ENCODE measurements at regions not wholly inside any gene's neighbourhood (a gene's known extent, or its start where the extent isn't known, plus 50 kb on each side); places are given as distances from the start of the nearest gene placed in this dataset.

DNA sequence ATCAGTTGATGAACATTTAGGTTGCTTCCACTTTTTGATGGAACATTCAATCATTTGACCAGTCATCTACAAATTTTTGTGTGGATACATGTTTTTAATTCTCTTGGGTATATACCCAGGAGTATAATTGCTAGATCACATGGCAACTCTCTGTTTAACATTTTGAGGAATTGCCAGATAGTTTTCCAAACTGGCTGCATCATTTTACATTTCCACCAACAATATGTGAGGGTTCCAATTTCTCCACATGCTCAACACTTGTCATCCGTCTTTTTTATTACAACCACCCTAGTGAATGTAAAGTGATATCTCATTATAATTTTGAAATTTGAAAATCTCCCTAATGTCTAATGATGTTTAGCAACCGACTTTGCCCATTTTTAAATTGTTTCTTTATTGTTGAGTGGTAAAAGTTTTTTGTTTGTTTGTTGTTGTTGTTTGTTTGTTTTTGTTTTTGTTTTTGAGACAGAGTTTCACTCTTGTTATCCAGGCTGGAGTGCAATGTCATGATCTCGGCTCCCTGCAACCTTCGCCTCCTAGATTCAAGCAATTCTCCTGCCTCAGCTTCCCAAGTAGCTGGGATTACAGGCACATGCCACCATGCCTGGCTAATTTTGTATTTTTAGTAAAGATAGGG is 53.7 kb upstream of the PDYN start:
- H3K4me3 Mint-ChIP-seq = no peak overlapping the region
- H3K27me3 Mint-ChIP-seq (ENCODE audit: low read depth) = peaks cover 1% of the 10 kb centered on the region; the same call in 1 of the 2 replicates
- H3K27ac Mint-ChIP-seq = no peak overlapping the region
- DNase-seq (ENCODE audit: low spot score) (no peak), ATAC-seq (no peak)
- H3K9me3 Mint-ChIP-seq = peaks cover 3% of the 10 kb centered on the region; the same call in 1 of the 2 replicates
- CTCF ChIA-PET = no interaction called here
- POLR2A ChIA-PET = no interaction called here
- H3K4me1 Mint-ChIP-seq = no peaks in the 10 kb centered on the region
- TF ChIP-seq FOXJ3 (CRISPR knock-in tag; IDR thresholded peaks at IDR 0.05; ENCODE audit: borderline replicate concordance) (no peak), NR3C1 (CRISPR knock-in tag; conservative IDR thresholded peaks at IDR 0.05; ENCODE audit: low read depth) (no peak), ZNF121 (CRISPR knock-in tag; IDR thresholded peaks at IDR 0.05) (no peak), TCF7 (CRISPR knock-in tag; IDR thresholded peaks at IDR 0.05; ENCODE audit: low read depth) (no peak), IRF1 (CRISPR knock-in tag; IDR thresholded peaks at IDR 0.05) (no peak), MYBL2 (CRISPR knock-in tag; IDR thresholded peaks at IDR 0.05) (no peak)
- TF ChIP-seq, protein P1, sequence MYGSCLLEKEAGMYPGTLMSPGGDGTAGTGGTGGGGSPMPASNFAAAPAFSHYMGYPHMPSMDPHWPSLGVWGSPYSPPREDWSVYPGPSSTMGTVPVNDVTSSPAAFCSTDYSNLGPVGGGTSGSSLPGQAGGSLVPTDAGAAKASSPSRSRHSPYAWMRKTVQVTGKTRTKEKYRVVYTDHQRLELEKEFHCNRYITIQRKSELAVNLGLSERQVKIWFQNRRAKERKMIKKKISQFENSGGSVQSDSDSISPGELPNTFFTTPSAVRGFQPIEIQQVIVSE (CRISPR knock-in tag; IDR thresholded peaks at IDR 0.05; ENCODE audit: borderline replicate concordance) = no peak
- TF ChIP-seq, protein P2, sequence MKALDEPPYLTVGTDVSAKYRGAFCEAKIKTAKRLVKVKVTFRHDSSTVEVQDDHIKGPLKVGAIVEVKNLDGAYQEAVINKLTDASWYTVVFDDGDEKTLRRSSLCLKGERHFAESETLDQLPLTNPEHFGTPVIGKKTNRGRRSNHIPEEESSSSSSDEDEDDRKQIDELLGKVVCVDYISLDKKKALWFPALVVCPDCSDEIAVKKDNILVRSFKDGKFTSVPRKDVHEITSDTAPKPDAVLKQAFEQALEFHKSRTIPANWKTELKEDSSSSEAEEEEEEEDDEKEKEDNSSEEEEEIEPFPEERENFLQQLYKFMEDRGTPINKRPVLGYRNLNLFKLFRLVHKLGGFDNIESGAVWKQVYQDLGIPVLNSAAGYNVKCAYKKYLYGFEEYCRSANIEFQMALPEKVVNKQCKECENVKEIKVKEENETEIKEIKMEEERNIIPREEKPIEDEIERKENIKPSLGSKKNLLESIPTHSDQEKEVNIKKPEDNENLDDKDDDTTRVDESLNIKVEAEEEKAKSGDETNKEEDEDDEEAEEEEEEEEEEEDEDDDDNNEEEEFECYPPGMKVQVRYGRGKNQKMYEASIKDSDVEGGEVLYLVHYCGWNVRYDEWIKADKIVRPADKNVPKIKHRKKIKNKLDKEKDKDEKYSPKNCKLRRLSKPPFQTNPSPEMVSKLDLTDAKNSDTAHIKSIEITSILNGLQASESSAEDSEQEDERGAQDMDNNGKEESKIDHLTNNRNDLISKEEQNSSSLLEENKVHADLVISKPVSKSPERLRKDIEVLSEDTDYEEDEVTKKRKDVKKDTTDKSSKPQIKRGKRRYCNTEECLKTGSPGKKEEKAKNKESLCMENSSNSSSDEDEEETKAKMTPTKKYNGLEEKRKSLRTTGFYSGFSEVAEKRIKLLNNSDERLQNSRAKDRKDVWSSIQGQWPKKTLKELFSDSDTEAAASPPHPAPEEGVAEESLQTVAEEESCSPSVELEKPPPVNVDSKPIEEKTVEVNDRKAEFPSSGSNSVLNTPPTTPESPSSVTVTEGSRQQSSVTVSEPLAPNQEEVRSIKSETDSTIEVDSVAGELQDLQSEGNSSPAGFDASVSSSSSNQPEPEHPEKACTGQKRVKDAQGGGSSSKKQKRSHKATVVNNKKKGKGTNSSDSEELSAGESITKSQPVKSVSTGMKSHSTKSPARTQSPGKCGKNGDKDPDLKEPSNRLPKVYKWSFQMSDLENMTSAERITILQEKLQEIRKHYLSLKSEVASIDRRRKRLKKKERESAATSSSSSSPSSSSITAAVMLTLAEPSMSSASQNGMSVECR (CRISPR knock-in tag; IDR thresholded peaks at IDR 0.05; ENCODE audit: borderline replicate concordance) = no peak
- TF ChIP-seq, protein P3, sequence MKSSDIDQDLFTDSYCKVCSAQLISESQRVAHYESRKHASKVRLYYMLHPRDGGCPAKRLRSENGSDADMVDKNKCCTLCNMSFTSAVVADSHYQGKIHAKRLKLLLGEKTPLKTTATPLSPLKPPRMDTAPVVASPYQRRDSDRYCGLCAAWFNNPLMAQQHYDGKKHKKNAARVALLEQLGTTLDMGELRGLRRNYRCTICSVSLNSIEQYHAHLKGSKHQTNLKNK (CRISPR knock-in tag; IDR thresholded peaks at IDR 0.05) = no peak
- TF ChIP-seq, protein P4, sequence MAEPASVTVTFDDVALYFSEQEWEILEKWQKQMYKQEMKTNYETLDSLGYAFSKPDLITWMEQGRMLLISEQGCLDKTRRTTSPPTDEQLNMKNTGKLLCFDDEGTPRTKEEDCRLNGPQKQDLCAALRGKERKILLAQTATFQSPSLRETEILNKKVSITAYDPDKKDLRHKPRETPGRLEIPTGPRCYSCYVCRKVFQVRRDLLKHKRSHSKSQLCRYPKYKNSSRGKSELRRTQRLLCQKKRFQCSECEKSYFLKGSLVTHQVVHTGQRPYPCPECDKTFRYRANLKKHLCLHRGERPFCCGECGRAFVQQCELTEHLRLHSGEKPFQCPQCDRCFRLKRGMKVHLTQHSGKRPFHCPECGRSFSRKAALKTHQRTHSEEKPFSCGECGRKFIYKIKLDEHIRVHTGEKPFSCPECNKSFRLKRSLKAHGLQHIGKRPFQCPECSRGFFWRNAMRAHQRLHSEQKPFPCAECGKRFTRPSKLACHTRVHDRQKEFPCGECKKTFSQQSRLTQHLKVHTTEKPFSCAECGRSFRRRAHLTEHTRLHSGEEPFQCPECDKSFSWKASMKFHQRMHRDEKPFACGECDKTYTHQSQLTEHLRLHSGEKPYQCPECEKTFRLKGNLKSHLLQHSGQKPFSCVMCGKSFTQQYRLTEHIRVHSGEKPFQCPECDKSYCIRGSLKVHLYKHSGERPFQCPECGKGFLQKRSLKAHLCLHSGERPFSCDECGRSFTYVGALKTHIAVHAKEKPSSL (CRISPR knock-in tag; conservative IDR thresholded peaks at IDR 0.05) = no peak
- no peaks in the 10 kb centered on the region for H3K36me3 Mint-ChIP-seq

GRCh38 chr20:2045101-2045500 is 51.2 kb upstream of the PDYN start:
- no peak overlapping the region for H3K27ac Mint-ChIP-seq
- no peaks in the 10 kb centered on the region for H3K27me3 Mint-ChIP-seq (ENCODE audit: low read depth)
- H3K4me1 Mint-ChIP-seq = no peaks in the 10 kb centered on the region
- DNase-seq (ENCODE audit: low spot score) (no peak), ATAC-seq (no peak)
- H3K4me3 Mint-ChIP-seq = no peak overlapping the region
- CTCF ChIA-PET = interaction anchor here (1.2 to 1.4 kb wide), 2 partner anchors 38 to 127 kb away, joined by 4 to 5 read pairs; no protein-coding TSS in a partner anchor
- no peaks in the 10 kb centered on the region for H3K9me3 Mint-ChIP-seq
- H3K36me3 Mint-ChIP-seq = no peaks in the 10 kb centered on the region
- POLR2A ChIA-PET = no interaction called here
- TF ChIP-seq ZNF671 (CRISPR knock-in tag; IDR thresholded peaks at IDR 0.05) (no peak), JAZF1 (CRISPR knock-in tag; IDR thresholded peaks at IDR 0.05) (no peak), AFF4 (CRISPR knock-in tag; IDR thresholded peaks at IDR 0.05; ENCODE audit: borderline replicate concordance) (no peak), MYBL2 (CRISPR knock-in tag; IDR thresholded peaks at IDR 0.05) (no peak), CREM (CRISPR knock-in tag; IDR thresholded peaks at IDR 0.05) (no peak), ETV6 (CRISPR knock-in tag; IDR thresholded peaks at IDR 0.05) (no peak), FOXK1 (CRISPR knock-in tag; IDR thresholded peaks at IDR 0.05) (no peak), CBFB (CRISPR knock-in tag; IDR thresholded peaks at IDR 0.05; ENCODE audit: low read depth) (no peak), TEAD4 (CRISPR knock-in tag; IDR thresholded peaks at IDR 0.05) (no peak)

Data from WTC11 (cell line).